Adrenal gland (tissue), 9 donors: ENCODE measurements at regions not wholly inside any gene's neighbourhood (a gene's known extent, or its start where the extent isn't known, plus 50 kb on each side); places are given as distances from the start of the nearest gene placed in this dataset.
"Not testable (repeated sequence)": the region's sequence is repeated elsewhere in the genome, so short reads cannot be mapped to it uniquely, and the experiment has no call there.

Source experiments
- DNase-seq, 7 donors: peaks; one replicate each; pipeline ENCODE4 v3.0.0-alpha.2; 2019 to 2020
- H3K27ac ChIP-seq, 5 donors: fragments of 200-600 bp; sonication (generic) in 4 of 5; 1 replicate in 3 of 5; 2 replicates in 2 of 5; pipeline versions ENCODE4 v1.5.1 to v1.8.0; 2016 to 2020; ENCODE audit warnings: mild to moderate bottlenecking in 1 of 5
- H3K27me3 ChIP-seq: fragments of 200-600 bp; 2 replicates; pipeline ENCODE4 v1.8.0; 2021
- H3K36me3 ChIP-seq, 2 donors: fragments of 200-600 bp; replicated peaks in 1 of 2; 1 replicate in 1 of 2; 2 replicates in 1 of 2; pipeline versions ENCODE4 v1.5.1 to v1.8.0; 2018 to 2022
- H3K4me1 ChIP-seq, 2 donors: fragments of 200-600 bp; replicated peaks in 1 of 2; 1 replicate in 1 of 2; 2 replicates in 1 of 2; pipeline versions ENCODE4 v1.5.1 to v1.8.0; 2018 to 2021
- H3K4me3 ChIP-seq, 4 donors: fragments of 200-600 bp; sonication (generic) in 3 of 4; one replicate each; pipeline ENCODE4 v1.5.1; 2016 to 2018
- H3K9me3 ChIP-seq, 3 donors: fragments of 200-600 bp; sonication (generic) in 1 of 3; replicated peaks in 1 of 3; 1 replicate in 2 of 3; 2 replicates in 1 of 3; pipeline versions ENCODE4 v1.5.1 to v1.8.0; 2016 to 2021
- CTCF ChIP-seq, 6 experiments: fragments of 450-650 bp in 4 of 6; fragments of 200-600 bp in 2 of 6; sonication (generic) in 1 of 6; IDR thresholded peaks; 1 replicate in 5 of 6; 2 replicates in 1 of 6; pipeline versions ENCODE4 v1.5.1 to v1.8.0; 2016 to 2021; ENCODE audit warnings: antibody characterized with exemption in 6 of 6, mild to moderate bottlenecking in 2 of 6, moderate library complexity in 1 of 6
- POLR2A ChIP-seq, 2 donors: fragments of 450-650 bp; IDR thresholded peaks; one replicate each; pipeline ENCODE4 v1.6.1; 2017; ENCODE audit warnings: antibody characterized with exemption in 2 of 2, mild to moderate bottlenecking in 2 of 2, moderate library complexity in 1 of 2
- WGBS, 4 donors: extraction: QIAGEN DNeasy Blood & Tissue Kit in 2 of 4; methylation state at CpG; one replicate each; pipeline versions ENCODE4 v1.1.5 to v1.1.7; 2013 to 2017; 5-methylcytosine and 5-hydroxymethylcytosine counted together
- intact Hi-C, 2 donors: fragments of 100-400 bp; cut with DNase I; formaldehyde crosslinking; loops; one replicate each; pipeline versions ENCODE4 v1.14.1 to v1.15.0; 2022 to 2023
- donor health status: healthy with polysubstance abuse.
- donor health status: Bipolar disorder and iron deficiency.
- donor health status: DM: yes; HTN: yes; CAD: no.
- donor health status: DM: no; HTN: no; CAD: no.
- donor health status: DM: no; HTN: no; CAD: no.

DNA sequence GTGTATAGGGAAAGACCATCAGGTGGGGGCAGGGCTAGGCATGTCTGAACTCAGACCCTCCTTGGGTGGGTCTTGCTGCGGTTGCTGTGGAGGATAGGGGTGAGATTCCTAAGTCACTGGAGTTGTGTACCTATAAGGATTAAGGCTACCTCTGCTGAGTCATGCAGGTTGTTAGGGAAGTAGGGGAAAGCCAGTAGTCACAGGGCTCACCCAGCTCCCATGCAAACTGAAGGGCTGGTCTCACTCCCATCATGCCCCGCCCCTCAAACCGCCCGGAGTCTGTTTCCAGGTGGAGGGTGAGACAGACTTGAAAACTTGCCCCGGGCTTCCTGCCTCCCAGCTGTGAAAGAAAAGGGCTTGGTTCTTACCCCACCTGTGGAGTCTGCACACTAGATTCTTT, 161.8 kb downstream of the CAVIN4 start:
- DNase-seq: no peak
- TF ChIP-seq POLR2A (IDR thresholded peaks at IDR 0.05) (no peak), CTCF (IDR thresholded peaks at IDR 0.05) (no peak)

DNA sequence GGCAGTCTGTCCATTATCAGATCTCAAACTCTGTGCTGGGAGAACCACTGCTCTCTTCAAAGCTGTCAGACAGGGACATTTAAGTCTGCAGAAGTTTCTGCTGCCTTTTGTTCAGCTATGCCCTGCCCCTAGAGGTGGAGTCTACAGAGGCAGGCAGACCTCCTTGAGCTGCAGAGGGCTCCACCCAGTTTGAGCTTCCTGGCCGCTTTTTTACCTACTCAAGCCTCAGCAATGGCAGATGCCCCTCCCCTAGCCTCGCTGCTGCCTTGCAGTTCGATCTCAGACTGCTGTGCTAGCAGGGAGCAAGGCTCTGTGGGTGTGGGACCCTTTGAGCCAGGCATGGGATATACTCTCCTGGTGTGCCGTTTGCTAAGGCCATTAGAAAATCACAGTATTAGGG, 171.1 kb downstream of the CAVIN4 start:
- H3K4me3 ChIP-seq, H3K4me1 ChIP-seq, DNase-seq, H3K27ac ChIP-seq, H3K9me3 ChIP-seq, H3K36me3 ChIP-seq, intact Hi-C loops, H3K27me3 ChIP-seq: not testable (repeated sequence)
- WGBS, 4 donors: 64 to 77% (median 68%) methylated on average over 4 of the region's 4 CpGs

More for the DNA sequence above, 161.8 kb downstream of the CAVIN4 start:
- no peak overlapping the region for H3K27ac ChIP-seq
- 78 to 89% (median 81%) methylated on average over 5 of the region's 5 CpGs for WGBS, 4 donors
- no peaks in the 10 kb centered on the region for H3K36me3 ChIP-seq
- no peaks in the 10 kb centered on the region for H3K9me3 ChIP-seq
- no peaks in the 10 kb centered on the region for H3K4me1 ChIP-seq
- no peak overlapping the region for H3K4me3 ChIP-seq
- intact Hi-C loops: no loop called here
- H3K27me3 ChIP-seq: no peaks in the 10 kb centered on the region

GRCh38 chr9:100756217-100756616, 178.3 kb downstream of the CAVIN4 start:
- Histone ChIP-seq H3K9me3 (no peaks in the 10 kb centered on the region), H3K4me3 (no peak overlapping the region), H3K27ac (no peak overlapping the region), H3K4me1 (no peaks in the 10 kb centered on the region), H3K36me3 (no peaks in the 10 kb centered on the region), H3K27me3 (no peaks in the 10 kb centered on the region)
- intact Hi-C loops: loop anchor here in 1 of 2 donors (10.0 kb wide), 1 partner anchor 59 kb away; no protein-coding TSS in a partner anchor
- DNase-seq: peak in 1 of 7 donors; percentile 66
- WGBS, 4 donors: 26 to 46% (median 36%) methylated on average over 2 of the region's 2 CpGs
- no peak for TF ChIP-seq POLR2A (IDR thresholded peaks at IDR 0.05)
- TF ChIP-seq CTCF (IDR thresholded peaks at IDR 0.05): no peak

GRCh38 chr9:100759215-100759614, 181.3 kb downstream of the CAVIN4 start:
- H3K9me3 ChIP-seq: no peaks in the 10 kb centered on the region
- WGBS, 4 donors: 50 to 55% (median 51%) methylated on average over 3 of the region's 3 CpGs
- H3K27me3 ChIP-seq: no peaks in the 10 kb centered on the region
- DNase-seq: no peak
- no peak overlapping the region for H3K27ac ChIP-seq
- TF ChIP-seq CTCF (IDR thresholded peaks at IDR 0.05) (no peak), POLR2A (IDR thresholded peaks at IDR 0.05) (no peak)
- intact Hi-C loops: loop anchor here in 1 of 2 donors (10.0 kb wide), 1 partner anchor 56 kb away; no protein-coding TSS in a partner anchor
- H3K36me3 ChIP-seq: no peaks in the 10 kb centered on the region
- H3K4me3 ChIP-seq: no peak overlapping the region
- H3K4me1 ChIP-seq: no peaks in the 10 kb centered on the region

- H3K4me1 ChIP-seq: no peaks in the 10 kb centered on the region
- no peaks in the 10 kb centered on the region for H3K9me3 ChIP-seq
- no peaks in the 10 kb centered on the region for H3K27me3 ChIP-seq
- no peaks in the 10 kb centered on the region for H3K36me3 ChIP-seq
- H3K27ac ChIP-seq: no peak overlapping the region
- intact Hi-C loops: no loop called here
- WGBS, 4 donors: 4 to 18% (median 15%) methylated on average over 1 of the region's 1 CpG
- no peak for DNase-seq
- no peak for TF ChIP-seq CTCF (IDR thresholded peaks at IDR 0.05)
- TF ChIP-seq POLR2A (IDR thresholded peaks at IDR 0.05): no peak
- H3K4me3 ChIP-seq: no peak overlapping the region
These were observed 183.5 kb downstream of the CAVIN4 start for GRCh38 chr9:100761276-100761802.
